GM23248 (cell line): ENCODE measurements at regions not wholly inside any gene's neighbourhood (a gene's known extent, or its start where the extent isn't known, plus 50 kb on each side); places are given as distances from the start of the nearest gene placed in this dataset.
A peak's percentile ranks its signal among the peaks of the same experiment; 100 is the strongest.

ENCODE experiments used
- DNase-seq: peaks from one replicate; pipeline ENCODE4 v3.0.0-alpha.2; 2015
- H2AFZ ChIP-seq: fragments of 200-600 bp; sonication (generic); 2 replicates; pipeline ENCODE4 v1.6.1; 2016; ENCODE audit warnings: antibody characterized with exemption
- H3F3A ChIP-seq: fragments of 200-600 bp; sonication (generic); 2 replicates; pipeline ENCODE4 v1.6.1; 2016; ENCODE audit warnings: mild to moderate bottlenecking, antibody characterized with exemption, mixed run types; ENCODE audit not compliant: insufficient read depth
- H3K27ac ChIP-seq: fragments of 200-600 bp; sonication (generic); 2 replicates; pipeline ENCODE4 v1.5.1; 2016; ENCODE audit warnings: mild to moderate bottlenecking
- H3K27me3 ChIP-seq: fragments of 200-600 bp; sonication (generic); replicated peaks from 2 replicates; pipeline ENCODE4 v1.6.1; 2016; ENCODE audit warnings: mild to moderate bottlenecking; ENCODE audit not compliant: insufficient read depth
- H3K36me3 ChIP-seq: fragments of 200-600 bp; sonication (generic); 2 replicates; pipeline ENCODE4 v1.6.1; 2016; ENCODE audit warnings: low read depth, mild to moderate bottlenecking
- H3K4me1 ChIP-seq: fragments of 200-600 bp; sonication (generic); 2 replicates; pipeline ENCODE4 v1.6.1; 2016; ENCODE audit warnings: mild to moderate bottlenecking; ENCODE audit not compliant: insufficient read depth
- H3K4me2 ChIP-seq: fragments of 200-600 bp; sonication (generic); one replicate; pipeline ENCODE4 v1.6.1; 2016; ENCODE audit warnings: mild to moderate bottlenecking; ENCODE audit not compliant: unreplicated experiment
- H3K4me3 ChIP-seq: fragments of 200-600 bp; sonication (generic); 2 replicates; pipeline ENCODE4 v1.5.1; 2016; ENCODE audit warnings: mild to moderate bottlenecking
- H3K79me2 ChIP-seq: fragments of 200-600 bp; sonication (generic); 2 replicates; pipeline ENCODE4 v1.6.1; 2016; ENCODE audit warnings: mild to moderate bottlenecking; ENCODE audit not compliant: insufficient read depth
- H3K9ac ChIP-seq: fragments of 200-600 bp; sonication (generic); 2 replicates; pipeline ENCODE4 v1.6.1; 2016; ENCODE audit warnings: mild to moderate bottlenecking
- H3K9me2 ChIP-seq: fragments of 200-600 bp; sonication (generic); 2 replicates; pipeline ENCODE4 v1.6.1; 2016; ENCODE audit warnings: mixed run types, mild to moderate bottlenecking, moderate library complexity; ENCODE audit not compliant: insufficient read depth
- H3K9me3 ChIP-seq: fragments of 200-600 bp; sonication (generic); one replicate; pipeline ENCODE4 v1.6.1; 2017; ENCODE audit warnings: low read depth
- H4K20me1 ChIP-seq: fragments of 200-600 bp; sonication (generic); 2 replicates; pipeline ENCODE4 v1.6.0; 2016; ENCODE audit not compliant: insufficient read depth
- EZH2 ChIP-seq: fragments of 200-600 bp; sonication (generic); IDR thresholded peaks from 2 replicates; pipeline ENCODE4 v1.6.1; 2018; ENCODE audit warnings: antibody characterized with exemption, mild to moderate bottlenecking; ENCODE audit not compliant: insufficient read depth, poor library complexity, severe bottlenecking
- EZH2phosphoT487 ChIP-seq: fragments of 200-600 bp; sonication (generic); IDR thresholded peaks from 2 replicates; pipeline ENCODE4 v1.6.1; 2018; ENCODE audit warnings: antibody characterized with exemption, moderate library complexity, mild to moderate bottlenecking, low read depth; ENCODE audit not compliant: insufficient read depth
- WGBS, 2 experiments: methylation state at CpG; one replicate each; pipeline ENCODE4 v1.1.6; 2015 to 2017; ENCODE audit warnings: low lambda C conversion rate in 2 of 2, low coverage in 1 of 2; ENCODE audit errors: missing lambda C conversion rate in 2 of 2; 5-methylcytosine and 5-hydroxymethylcytosine counted together
- in situ Hi-C: fragments of 300-500 bp; cut with MboI; formaldehyde crosslinking; loops from 2 replicates; pipeline ENCODE4 v1.15.0; 2020

- H3K4me2 ChIP-seq, result no peak overlapping the region
- H3K4me1 ChIP-seq, result peaks cover 12% of the 10 kb centered on the region
- WGBS, 2 experiments, result 46 to 53% methylated on average over 2 of the region's 2 CpGs
- no peak overlapping the region for H3K4me3 ChIP-seq
- in situ Hi-C loops, result no loop called here
- TF ChIP-seq EZH2phosphoT487 (no peak), EZH2 (no peak)
- peaks cover 6% of the 10 kb centered on the region; the same call in 1 of the 2 replicates for H3K9me2 ChIP-seq
- H3K36me3 ChIP-seq, result no peaks in the 10 kb centered on the region
- no peaks in the 10 kb centered on the region for H3K9me3 ChIP-seq
- DNase-seq, result no peak
- H3K9ac ChIP-seq, result no peak overlapping the region
- no peaks in the 10 kb centered on the region for H3K79me2 ChIP-seq
- H3K27ac ChIP-seq, result no peak overlapping the region
- H3K27me3 ChIP-seq, result no peaks in the 10 kb centered on the region
- no peaks in the 10 kb centered on the region for H3F3A ChIP-seq
- peak overlapping the region; percentile 34 for H2AFZ ChIP-seq
- no peaks in the 10 kb centered on the region for H4K20me1 ChIP-seq
These were observed 240.9 kb downstream of the CDH11 start for GRCh38 chr16:64880994-64881393.

- Histone ChIP-seq H3K27ac (no peak overlapping the region), H3K27me3 (no peaks in the 10 kb centered on the region), H3K9me2 (0 out of 2 replicates have a peak, but pooled peaks cover 3% of the 10 kb centered on the region), H3K4me3 (no peak overlapping the region), H3K4me2 (no peak overlapping the region), H2AFZ (no peak overlapping the region), H4K20me1 (no peaks in the 10 kb centered on the region), H3K79me2 (no peaks in the 10 kb centered on the region), H3K4me1 (peaks cover 12% of the 10 kb centered on the region), H3K9me3 (no peaks in the 10 kb centered on the region), H3K36me3 (no peaks in the 10 kb centered on the region), H3F3A (no peaks in the 10 kb centered on the region), H3K9ac (no peak overlapping the region)
- in situ Hi-C loops, result no loop called here
- no peak for DNase-seq
- TF ChIP-seq EZH2, result no peak
- TF ChIP-seq EZH2phosphoT487, result no peak
- 57 to 62% methylated on average over 3 of the region's 3 CpGs for WGBS, 2 experiments
These were observed 241.9 kb downstream of the CDH11 start for GRCh38 chr16:64880006-64880405.

GRCh38 chr16:64878940-64879339 is 242.9 kb downstream of the CDH11 start:
- H3K9me2 ChIP-seq, result 0 out of 2 replicates have a peak, but pooled peaks cover 3% of the 10 kb centered on the region
- 74 to 80% methylated on average over 4 of the region's 4 CpGs for WGBS, 2 experiments
- DNase-seq, result no peak
- no peak for TF ChIP-seq EZH2phosphoT487
- no peak for TF ChIP-seq EZH2
- no peak overlapping the region for H3K9ac ChIP-seq
- no peak overlapping the region for H3K27ac ChIP-seq
- H3K4me1 ChIP-seq, result peaks cover 12% of the 10 kb centered on the region
- no peak overlapping the region for H2AFZ ChIP-seq
- H3F3A ChIP-seq, result no peaks in the 10 kb centered on the region
- no peaks in the 10 kb centered on the region for H3K36me3 ChIP-seq
- no peak overlapping the region for H3K4me2 ChIP-seq
- no peaks in the 10 kb centered on the region for H3K27me3 ChIP-seq
- in situ Hi-C loops, result no loop called here
- no peak overlapping the region for H3K4me3 ChIP-seq
- no peaks in the 10 kb centered on the region for H3K9me3 ChIP-seq
- H3K79me2 ChIP-seq, result no peaks in the 10 kb centered on the region
- H4K20me1 ChIP-seq, result no peaks in the 10 kb centered on the region

- no peak overlapping the region for H3K4me2 ChIP-seq
- 93 to 95% methylated on average over 2 of the region's 2 CpGs for WGBS, 2 experiments
- H3K9me2 ChIP-seq, result 0 out of 2 replicates have a peak, but pooled peaks cover 3% of the 10 kb centered on the region
- no peak overlapping the region for H2AFZ ChIP-seq
- no peaks in the 10 kb centered on the region for H4K20me1 ChIP-seq
- H3K4me3 ChIP-seq, result no peak overlapping the region
- H3K4me1 ChIP-seq, result no peaks in the 10 kb centered on the region
- no peaks in the 10 kb centered on the region for H3K79me2 ChIP-seq
- no peak overlapping the region for H3K9ac ChIP-seq
- no peak for DNase-seq
- no peaks in the 10 kb centered on the region for H3K9me3 ChIP-seq
- H3K27me3 ChIP-seq, result no peaks in the 10 kb centered on the region
- TF ChIP-seq EZH2phosphoT487, result no peak
- TF ChIP-seq EZH2, result no peak
- H3K27ac ChIP-seq, result no peak overlapping the region
- in situ Hi-C loops, result no loop called here
- H3K36me3 ChIP-seq, result no peaks in the 10 kb centered on the region
- H3F3A ChIP-seq, result no peaks in the 10 kb centered on the region
These were observed 249.8 kb downstream of the CDH11 start for GRCh38 chr16:64872101-64872500.

- 55 to 60% methylated on average over 3 of the region's 3 CpGs for WGBS, 2 experiments
- in situ Hi-C loops, result no loop called here
- H3K4me1 ChIP-seq, result peaks cover 3% of the 10 kb centered on the region; the same call in 1 of the 2 replicates
- no peaks in the 10 kb centered on the region for H3K9me3 ChIP-seq
- no peaks in the 10 kb centered on the region for H3K36me3 ChIP-seq
- no peaks in the 10 kb centered on the region for H3K9me2 ChIP-seq
- H3K4me2 ChIP-seq, result no peak overlapping the region
- no peak overlapping the region for H3K27ac ChIP-seq
- no peaks in the 10 kb centered on the region for H3K27me3 ChIP-seq
- peaks cover 2% of the 10 kb centered on the region for H3F3A ChIP-seq
- no peak for TF ChIP-seq EZH2
- no peak for TF ChIP-seq EZH2phosphoT487
- H3K9ac ChIP-seq, result no peak overlapping the region
- H3K4me3 ChIP-seq, result no peak overlapping the region
- no peak for DNase-seq
- no peaks in the 10 kb centered on the region for H4K20me1 ChIP-seq
- no peaks in the 10 kb centered on the region for H3K79me2 ChIP-seq
- no peak overlapping the region for H2AFZ ChIP-seq
These were observed 251.0 kb downstream of the CDH11 start for GRCh38 chr16:64870859-64871258.
